ENCODE measurements at regions not wholly inside any gene's neighbourhood (a gene's known extent, or its start where the extent isn't known, plus 50 kb on each side); places are given as distances from the start of the nearest gene placed in this dataset.

- no peak for DNase-seq (ENCODE audit: low spot score)
Measured at GRCh38 chr4:184575306-184575705, 73.9 kb downstream of the CASP3 start.

- DNase-seq (ENCODE audit: low spot score): no peak
Measured at GRCh38 chr4:184574861-184575260, 74.4 kb downstream of the CASP3 start.

- no peak for DNase-seq (ENCODE audit: low spot score)
Measured at GRCh38 chr4:184573701-184574100, 75.5 kb downstream of the CASP3 start.

- DNase-seq (ENCODE audit: low spot score): no peak
Measured at GRCh38 chr4:184568770-184569169, 80.5 kb downstream of the CASP3 start.

GRCh38 chr4:184563621-184564020, 85.6 kb downstream of the CASP3 start:
- DNase-seq (ENCODE audit: low spot score): no peak

- no peak for DNase-seq (ENCODE audit: low spot score)
Measured at GRCh38 chr4:184558996-184559395, 84.6 kb upstream of the IRF2 start.

- no peak for DNase-seq (ENCODE audit: low spot score)
Measured at GRCh38 chr4:184553891-184554290, 79.5 kb upstream of the IRF2 start.

GRCh38 chr4:184550476-184550875, 76.1 kb upstream of the IRF2 start:
- DNase-seq (ENCODE audit: low spot score): no peak

- peak; percentile 20 for DNase-seq (ENCODE audit: low spot score)
Measured at GRCh38 chr4:184548648-184549341, 74.4 kb upstream of the IRF2 start.

- no peak for DNase-seq (ENCODE audit: low spot score)
Measured at GRCh38 chr4:184548316-184548647, 73.9 kb upstream of the IRF2 start.

- DNase-seq (ENCODE audit: low spot score): no peak
Measured at GRCh38 chr4:184544788-184545409, 70.5 kb upstream of the IRF2 start.

GRCh38 chr4:184541907-184542306, 67.6 kb upstream of the IRF2 start:
- no peak for DNase-seq (ENCODE audit: low spot score)

- no peak for DNase-seq (ENCODE audit: low spot score)
Measured at GRCh38 chr4:184540307-184540706, 66.0 kb upstream of the IRF2 start.

- DNase-seq (ENCODE audit: low spot score): peak; percentile 12
Measured at GRCh38 chr4:184538023-184538599, 63.8 kb upstream of the IRF2 start.

- DNase-seq (ENCODE audit: low spot score): peak; percentile 20
Measured at GRCh38 chr4:184537269-184538022, 63.1 kb upstream of the IRF2 start.

GRCh38 chr4:184536881-184537248, 62.5 kb upstream of the IRF2 start:
- no peak for DNase-seq (ENCODE audit: low spot score)

GRCh38 chr4:184536065-184536880, 61.9 kb upstream of the IRF2 start:
- no peak for DNase-seq (ENCODE audit: low spot score)

- no peak for DNase-seq (ENCODE audit: low spot score)
Measured at GRCh38 chr4:184534511-184535391, 60.4 kb upstream of the IRF2 start.

- DNase-seq (ENCODE audit: low spot score): no peak
Measured at GRCh38 chr4:184533908-184534307, 59.6 kb upstream of the IRF2 start.

- no peak for DNase-seq (ENCODE audit: low spot score)
Measured at GRCh38 chr4:184531008-184531407, 56.7 kb upstream of the IRF2 start.

- DNase-seq (ENCODE audit: low spot score): no peak
Measured at GRCh38 chr4:184529283-184529682, 54.9 kb upstream of the IRF2 start.
